SK-N-SH (cell line): ENCODE measurements at regions not wholly inside any gene's neighbourhood (a gene's known extent, or its start where the extent isn't known, plus 50 kb on each side); places are given as distances from the start of the nearest gene placed in this dataset.

Experiments used
- CTCF ChIA-PET: fragments of 300-600, 350-600 bp; formaldehyde crosslinking; extraction: SDS; loops from one replicate; lab custom pipeline; 2021; lab: Yijun Ruan, JAX
- POLR2A ChIA-PET: fragments of 350-600 bp; sonication (Branson Sonifier 250); formaldehyde crosslinking; extraction: SDS; loops from one replicate; lab custom pipeline; 2020; ENCODE audit warnings: antibody characterized with exemption, inconsistent platforms; lab: Yijun Ruan, JAX
- DNase-seq: peaks from one replicate; pipeline ENCODE4 v3.0.0; 2012
- H2AFZ ChIP-seq: fragments of 200-600 bp; sonication (generic); 2 replicates; pipeline ENCODE4 v1.8.1; 2016; ENCODE audit warnings: antibody characterized with exemption, mild to moderate bottlenecking, low read depth
- H3F3A ChIP-seq: fragments of 200-600 bp; sonication (generic); replicated peaks from 2 replicates; pipeline ENCODE3; 2016; ENCODE audit warnings: antibody characterized with exemption, mild to moderate bottlenecking; ENCODE audit not compliant: insufficient read depth
- H3K27ac ChIP-seq, 2 experiments: fragments of 200-500 bp in 1 of 2; fragments of 200-600 bp in 1 of 2; sonication (Bioruptor generic) in 1 of 2; sonication (generic), shearing (Covaris generic) in 1 of 2; 2 replicates each; pipeline versions ENCODE4 v1.5.1 to v1.6.1; 2014 to 2016; ENCODE audit warnings: low read depth in 2 of 2, inconsistent platforms in 1 of 2, low read length in 1 of 2, mild to moderate bottlenecking in 1 of 2, mixed read lengths in 1 of 2
- H3K27me3 ChIP-seq: fragments of 200-600 bp; sonication (generic), shearing (Covaris generic); 2 replicates; pipeline ENCODE4 v1.6.1; 2016; ENCODE audit warnings: mixed run types; ENCODE audit not compliant: insufficient read depth
- H3K36me3 ChIP-seq, 2 experiments: fragments of 200-500 bp in 1 of 2; fragments of 200-600 bp in 1 of 2; sonication (Bioruptor generic) in 1 of 2; sonication (generic) in 1 of 2; replicated peaks in 1 of 2; 2 replicates each; pipeline versions ENCODE3 to v1.5.1; 2014 to 2016; ENCODE audit warnings: low read length in 1 of 2, mild to moderate bottlenecking in 1 of 2; ENCODE audit not compliant: insufficient read depth in 2 of 2, control insufficient read depth in 1 of 2
- H3K4me1 ChIP-seq, 2 experiments: fragments of 200-500 bp in 1 of 2; fragments of 200-600 bp in 1 of 2; sonication (Bioruptor generic) in 1 of 2; sonication (generic), shearing (Covaris generic) in 1 of 2; 2 replicates each; pipeline versions ENCODE4 v1.5.1 to v1.6.1; 2014 to 2016; ENCODE audit warnings: low read depth in 1 of 2, low read length in 1 of 2, mixed run types in 1 of 2; ENCODE audit not compliant: insufficient read depth in 2 of 2, control insufficient read depth in 1 of 2
- H3K4me2 ChIP-seq: fragments of 200-600 bp; sonication (generic), shearing (Covaris generic); 2 replicates; pipeline ENCODE4 v1.6.1; 2017; ENCODE audit warnings: mixed run types
- H3K4me3 ChIP-seq, 2 experiments: fragments of 200-500 bp in 1 of 2; fragments of 200-600 bp in 1 of 2; sonication (Bioruptor generic) in 1 of 2; sonication (generic), shearing (Covaris generic) in 1 of 2; 2 replicates each; pipeline versions ENCODE4 v1.5.1 to v1.8.1; 2014 to 2016; ENCODE audit warnings: low read depth in 2 of 2, inconsistent platforms in 1 of 2, low read length in 1 of 2, mild to moderate bottlenecking in 1 of 2, mixed read lengths in 1 of 2, moderate library complexity in 1 of 2
- H3K79me2 ChIP-seq: fragments of 200-600 bp; sonication (generic); 2 replicates; pipeline ENCODE4 v1.8.1; 2017; ENCODE audit warnings: mild to moderate bottlenecking; ENCODE audit not compliant: insufficient read depth
- H3K9ac ChIP-seq: fragments of 200-600 bp; sonication (generic); 2 replicates; pipeline ENCODE4 v1.6.1; 2017; ENCODE audit warnings: mixed run types
- H3K9me2 ChIP-seq: fragments of 200-600 bp; sonication (generic); 2 replicates; pipeline ENCODE4 v1.6.1; 2017; ENCODE audit warnings: mixed run types
- H3K9me3 ChIP-seq: fragments of 200-600 bp; sonication (generic); 2 replicates; pipeline ENCODE4 v1.6.1; 2017; ENCODE audit warnings: mixed run types, mild to moderate bottlenecking, moderate library complexity
- H4K20me1 ChIP-seq: fragments of 200-600 bp; sonication (generic); 2 replicates; pipeline ENCODE4 v1.6.1; 2017; ENCODE audit warnings: mild to moderate bottlenecking, mixed run types; ENCODE audit not compliant: insufficient read depth
- FOXJ3 ChIP-seq: sonication (generic); formaldehyde crosslinking; IDR thresholded peaks from 2 replicates; pipeline ENCODE4 v1.5.1; 2020; ENCODE audit warnings: mild to moderate bottlenecking, missing genetic modification reagents
- FOXM1 ChIP-seq: IDR thresholded peaks from 2 replicates; pipeline ENCODE4 v1.4.0; 2012; ENCODE audit warnings: low read depth, mild to moderate bottlenecking
- GATA2 ChIP-seq: sonication (generic); formaldehyde crosslinking; IDR thresholded peaks from 2 replicates; pipeline ENCODE4 v1.5.0; 2020; ENCODE audit warnings: mild to moderate bottlenecking, missing genetic modification reagents
- JUND ChIP-seq: IDR thresholded peaks from 2 replicates; pipeline ENCODE4 v1.4.0; 2012
- NRF1 ChIP-seq: IDR thresholded peaks from 2 replicates; pipeline ENCODE4 v1.6.1; 2012; ENCODE audit warnings: low read depth, mild to moderate bottlenecking, low read length
- RAD21 ChIP-seq: IDR thresholded peaks from 2 replicates; pipeline ENCODE4 v1.6.1; 2012; ENCODE audit warnings: mild to moderate bottlenecking, low read length
- RFX5 ChIP-seq: IDR thresholded peaks from 2 replicates; pipeline ENCODE4 v1.6.1; 2012; ENCODE audit warnings: mild to moderate bottlenecking, improper control_type of control experiment, low read length
- SIN3A ChIP-seq: IDR thresholded peaks from 2 replicates; pipeline ENCODE4 v1.6.1; 2012; ENCODE audit warnings: low read depth, mild to moderate bottlenecking, low read length, moderate library complexity, borderline replicate concordance
- SMC3 ChIP-seq: IDR thresholded peaks from 2 replicates; pipeline ENCODE4 v1.6.1; 2012; ENCODE audit warnings: low read depth, low read length, improper control_type of control experiment
- USF1 ChIP-seq: IDR thresholded peaks from 2 replicates; pipeline ENCODE4 v1.4.0; 2012; ENCODE audit warnings: low read depth, borderline replicate concordance
- WGBS: methylation state at CpG from one replicate; pipeline ENCODE4 v1.1.6; 2017; ENCODE audit warnings: low lambda C conversion rate; 5-methylcytosine and 5-hydroxymethylcytosine counted together

DNA sequence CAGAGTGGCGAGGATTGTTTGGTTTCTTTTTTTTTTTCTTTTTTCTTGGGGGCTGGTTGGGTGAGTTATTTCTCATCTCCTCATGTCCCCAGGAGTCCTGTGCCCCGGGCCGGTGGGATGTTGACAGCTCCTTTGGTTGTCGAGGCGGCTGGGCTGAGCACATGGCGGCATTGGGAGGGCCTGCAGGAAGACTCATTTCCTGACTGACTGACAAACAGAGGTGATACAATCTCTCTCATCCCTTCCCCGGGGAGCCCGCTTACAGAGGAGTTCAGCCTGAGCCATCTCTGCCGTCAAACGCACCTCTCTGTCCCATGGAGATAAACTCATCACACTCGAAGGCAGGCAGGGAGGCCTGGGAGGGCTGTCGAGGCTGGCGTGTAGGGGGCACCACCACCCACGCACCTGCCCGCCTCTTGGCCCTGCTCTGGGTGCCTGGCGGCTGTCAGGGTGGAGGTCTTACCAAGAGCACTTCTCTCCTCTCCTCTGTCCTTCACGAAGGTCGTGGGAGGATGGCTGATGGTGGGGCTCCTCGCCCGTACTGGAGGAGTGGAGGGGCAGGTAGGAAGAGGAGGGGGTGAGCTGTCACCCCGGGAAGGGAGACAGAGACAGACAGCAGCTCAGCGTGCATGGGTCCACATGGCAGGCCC is 60.0 kb upstream of the NECTIN1 start:
- Histone ChIP-seq H3K9ac (no peak overlapping the region), H3K27ac (peak overlapping the region in 1 of 2 experiments; percentile 73; a peak in 2 of 4 replicates), H3K4me1 (peaks cover 0 to 43% of the 10 kb centered on the region in 2 experiments; a peak in 1 of 4 replicates), H2AFZ (no peak overlapping the region), H3K4me3 (no peak overlapping the region), H3K27me3 (no peaks in the 10 kb centered on the region), H3K4me2 (no peak overlapping the region), H3F3A (no peaks in the 10 kb centered on the region), H3K9me3 (no peaks in the 10 kb centered on the region), H3K9me2 (no peaks in the 10 kb centered on the region), H4K20me1 (no peaks in the 10 kb centered on the region), H3K79me2 (no peaks in the 10 kb centered on the region), H3K36me3 (no peaks in the 10 kb centered on the region)
- DNase-seq = peak; percentile 78
- WGBS = 40% methylated on average over 22 of the region's 22 CpGs
- TF ChIP-seq JUND = no peak
- 0 out of 2 replicates have a peak, but pooled peaks have one; percentile 10 for TF ChIP-seq FOXJ3 (CRISPR knock-in tag)
- no peak for TF ChIP-seq SMC3
- TF ChIP-seq SIN3A = no peak
- TF ChIP-seq FOXM1 = no peak
- peak; percentile 35 for TF ChIP-seq GATA2
- CTCF ChIA-PET = interaction anchor here (1.0 to 4.3 kb wide), 7 partner anchors 8 to 319 kb away, joined by 3 to 18 read pairs (median 5); partner anchors contain the start of gene NECTIN1
- POLR2A ChIA-PET = interaction anchor here (1.4 to 3.1 kb wide), 2 partner anchors 9 to 103 kb away, joined by 4 to 24 read pairs; no protein-coding TSS in a partner anchor

DNA sequence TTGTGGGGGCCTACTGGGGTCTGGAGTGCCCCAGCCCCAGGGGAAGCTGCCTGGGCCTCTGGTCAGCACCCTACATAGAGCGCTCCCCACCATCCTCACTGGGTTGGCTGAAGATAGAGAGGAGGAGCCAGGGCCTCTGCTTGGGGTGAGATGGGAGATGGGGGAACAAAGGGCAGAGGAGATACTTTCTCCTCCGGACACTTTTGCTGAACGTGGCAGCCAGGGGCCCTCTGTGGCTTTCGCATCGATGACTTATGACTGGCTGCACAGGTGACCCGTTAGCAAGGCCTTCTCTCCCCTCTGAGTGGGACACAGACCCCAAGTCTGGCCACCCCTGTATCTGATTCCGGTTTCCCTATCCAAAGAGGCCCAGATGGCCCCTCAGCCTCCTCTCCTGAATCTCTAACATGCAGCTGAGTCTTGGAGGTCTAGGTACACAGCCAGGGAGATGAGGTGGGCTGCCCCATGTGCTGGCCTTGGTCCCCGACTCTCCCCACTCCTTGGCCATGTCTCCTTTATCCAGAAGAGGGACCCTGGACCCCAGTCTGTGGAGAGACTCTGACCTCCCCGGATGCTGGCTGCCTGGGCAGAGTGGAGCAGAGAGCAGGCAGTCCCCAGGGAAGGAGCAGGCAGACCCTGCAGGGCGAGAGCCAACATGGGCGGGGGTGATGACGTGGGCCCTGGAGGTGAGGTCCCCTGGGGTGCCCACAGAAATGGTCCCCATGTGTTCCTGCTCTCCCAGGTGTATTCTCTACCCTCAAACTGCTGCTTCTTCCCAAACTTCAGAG is 59.3 kb upstream of the NECTIN1 start:
- no peak overlapping the region for H3K4me3 ChIP-seq
- no peaks in the 10 kb centered on the region for H3K9me2 ChIP-seq
- POLR2A ChIA-PET = interaction anchor here (1.3 to 1.4 kb wide), 2 partner anchors 9 to 104 kb away, joined by 4 read pairs; no protein-coding TSS in a partner anchor
- H4K20me1 ChIP-seq = no peaks in the 10 kb centered on the region
- no peaks in the 10 kb centered on the region for H3F3A ChIP-seq
- no peaks in the 10 kb centered on the region for H3K9me3 ChIP-seq
- peaks cover 0 to 46% of the 10 kb centered on the region in 2 experiments; a peak in 1 of 4 replicates for H3K4me1 ChIP-seq
- peak; percentile 62 for DNase-seq
- no peaks in the 10 kb centered on the region for H3K36me3 ChIP-seq
- H3K4me2 ChIP-seq = no peak overlapping the region
- TF ChIP-seq RAD21 (peak; percentile 31; the same call in 1 of the 2 replicates), RFX5 (no peak), FOXM1 (no peak), USF1 (no peak), NRF1 (no peak)
- H2AFZ ChIP-seq = no peak overlapping the region
- CTCF ChIA-PET = interaction anchor here (1.0 to 4.3 kb wide), 4 partner anchors 8 to 320 kb away, joined by 3 to 18 read pairs (median 4); no protein-coding TSS in a partner anchor
- H3K27me3 ChIP-seq = no peaks in the 10 kb centered on the region
- H3K9ac ChIP-seq = no peak overlapping the region
- peak overlapping the region in 1 of 2 experiments; percentile 73; a peak in 2 of 4 replicates for H3K27ac ChIP-seq
- no peaks in the 10 kb centered on the region for H3K79me2 ChIP-seq
- WGBS = 71% methylated on average over 3 of the region's 12 CpGs
